WTC11 (cell line): ENCODE measurements at regions not wholly inside any gene's neighbourhood (a gene's known extent, or its start where the extent isn't known, plus 50 kb on each side); places are given as distances from the start of the nearest gene placed in this dataset.

ENCODE experiments used
- ATAC-seq: fragments of 200-7000 bp; cut with Tn5 transposase; 2 replicates; pipeline ENCODE4 v1.10.0; 2021; ENCODE audit warnings: mild to moderate bottlenecking, moderate library complexity
- CTCF ChIA-PET: fragments of 300-600 bp; sonication (Branson Sonifier 250); formaldehyde crosslinking; loops from one replicate; lab custom pipeline; 2021; ENCODE audit warnings: antibody characterized with exemption; lab: Charles Lee
- POLR2A ChIA-PET: fragments of 350-600 bp; sonication (Branson Sonifier 250); formaldehyde crosslinking; loops from one replicate; lab custom pipeline; 2021; ENCODE audit warnings: antibody characterized with exemption; lab: Charles Lee
- DNase-seq: peaks from one replicate; pipeline ENCODE4 v3.0.0; 2021; ENCODE audit warnings: low spot score
- H3K27ac Mint-ChIP-seq: 2 replicates; pipeline ENCODE4 v1.8.0; 2021; ENCODE audit warnings: mixed read lengths
- H3K27me3 Mint-ChIP-seq: 2 replicates; pipeline ENCODE4 v1.8.0; 2021; ENCODE audit warnings: low read depth, mild to moderate bottlenecking, moderate library complexity, mixed read lengths
- H3K36me3 Mint-ChIP-seq: 2 replicates; pipeline ENCODE4 v1.8.0; 2021; ENCODE audit warnings: mixed read lengths
- H3K4me1 Mint-ChIP-seq: 2 replicates; pipeline ENCODE4 v1.8.0; 2022; ENCODE audit warnings: mixed read lengths
- H3K4me3 Mint-ChIP-seq: 2 replicates; pipeline ENCODE4 v1.8.0; 2021; ENCODE audit warnings: mild to moderate bottlenecking, moderate library complexity, mixed read lengths
- H3K9me3 Mint-ChIP-seq: 2 replicates; pipeline ENCODE4 v1.8.0; 2021; ENCODE audit warnings: mixed read lengths
- ELF4 ChIP-seq: sonication (generic); formaldehyde crosslinking; IDR thresholded peaks from 2 replicates; pipeline ENCODE4 v1.8.1; 2022; ENCODE audit warnings: low read depth, mild to moderate bottlenecking, moderate library complexity, missing genetic modification reagents
- FOXP1 ChIP-seq: sonication (generic); formaldehyde crosslinking; IDR thresholded peaks from 2 replicates; pipeline ENCODE4 v1.8.0; 2022; ENCODE audit warnings: missing genetic modification reagents, mild to moderate bottlenecking, moderate library complexity, borderline replicate concordance
- HMGA2 ChIP-seq: fragments of 250-450 bp; sonication (Bioruptor Pico); IDR thresholded peaks from 2 replicates; pipeline ENCODE4 v1.4.0; 2021; ENCODE audit warnings: mild to moderate bottlenecking, moderate library complexity
- KAT7 ChIP-seq: sonication (generic); formaldehyde crosslinking; IDR thresholded peaks from 2 replicates; pipeline ENCODE4 v1.8.1; 2023; ENCODE audit warnings: missing genetic modification reagents, mild to moderate bottlenecking, borderline replicate concordance
- NFYB ChIP-seq: sonication (generic); formaldehyde crosslinking; conservative IDR thresholded peaks from 2 replicates; pipeline ENCODE4 v1.8.0; 2022; ENCODE audit warnings: low read depth, missing genetic modification reagents
- NR2C2 ChIP-seq: sonication (generic); formaldehyde crosslinking; IDR thresholded peaks from 2 replicates; pipeline ENCODE4 v1.8.0; 2022; ENCODE audit warnings: mild to moderate bottlenecking, missing genetic modification reagents
- RELA ChIP-seq: sonication (generic); formaldehyde crosslinking; IDR thresholded peaks from 2 replicates; pipeline ENCODE4 v1.8.1; 2022; ENCODE audit warnings: missing genetic modification reagents, mild to moderate bottlenecking, borderline replicate concordance
- SOX15 ChIP-seq: fragments of 250-450 bp; sonication (Bioruptor Pico); IDR thresholded peaks from 2 replicates; pipeline ENCODE4 v1.9.0; 2021; ENCODE audit warnings: mild to moderate bottlenecking
- TEAD1 ChIP-seq: sonication (generic); formaldehyde crosslinking; IDR thresholded peaks from 2 replicates; pipeline ENCODE4 v1.8.0; 2022; ENCODE audit warnings: mild to moderate bottlenecking, missing genetic modification reagents
- TEAD4 ChIP-seq: sonication (generic); formaldehyde crosslinking; IDR thresholded peaks from 2 replicates; pipeline ENCODE4 v1.8.0; 2022; ENCODE audit warnings: mild to moderate bottlenecking, missing genetic modification reagents
- ZNF219 ChIP-seq: sonication (generic); formaldehyde crosslinking; IDR thresholded peaks from 2 replicates; pipeline ENCODE4 v1.8.0; 2023; ENCODE audit warnings: missing genetic modification reagents, mild to moderate bottlenecking, borderline replicate concordance
- ZNF423 ChIP-seq: fragments of 250-450 bp; sonication (Bioruptor Pico); IDR thresholded peaks from 2 replicates; pipeline ENCODE4 v2.1.2; 2022; ENCODE audit warnings: mild to moderate bottlenecking, moderate library complexity
- TF ChIP-seq, protein P1 (sequence below): sonication (generic); formaldehyde crosslinking; conservative IDR thresholded peaks from 2 replicates; pipeline ENCODE4 v1.8.1; 2022; ENCODE audit warnings: mild to moderate bottlenecking, missing genetic modification reagents
- TF ChIP-seq, protein P2 (sequence below): fragments of 250-450 bp; sonication (Bioruptor Pico); IDR thresholded peaks from 2 replicates; pipeline ENCODE4 v1.9.0; 2021; ENCODE audit warnings: mild to moderate bottlenecking
- TF ChIP-seq, protein P3 (sequence below): sonication (generic); formaldehyde crosslinking; IDR thresholded peaks from 2 replicates; pipeline ENCODE4 v1.8.0; 2023; ENCODE audit warnings: mild to moderate bottlenecking, missing genetic modification reagents
- TF ChIP-seq, protein P4 (sequence below): sonication (generic); formaldehyde crosslinking; IDR thresholded peaks from 2 replicates; pipeline ENCODE4 v1.8.0; 2022; ENCODE audit warnings: mild to moderate bottlenecking, missing genetic modification reagents
- TF ChIP-seq, protein P5 (sequence below): sonication (generic); formaldehyde crosslinking; IDR thresholded peaks from 2 replicates; pipeline ENCODE4 v1.8.1; 2022; ENCODE audit warnings: missing genetic modification reagents, borderline replicate concordance
- TF ChIP-seq, protein P6 (sequence below): sonication (generic); formaldehyde crosslinking; IDR thresholded peaks from 2 replicates; pipeline ENCODE4 v1.8.0; 2023; ENCODE audit warnings: missing genetic modification reagents
- TF ChIP-seq, protein P7 (sequence below): sonication (generic); formaldehyde crosslinking; IDR thresholded peaks from 2 replicates; pipeline ENCODE4 v1.8.0; 2023; ENCODE audit warnings: missing genetic modification reagents, mild to moderate bottlenecking, borderline replicate concordance
- TF ChIP-seq, protein P8 (sequence below): sonication (generic); formaldehyde crosslinking; IDR thresholded peaks from 2 replicates; pipeline ENCODE4 v1.8.1; 2023; ENCODE audit warnings: mild to moderate bottlenecking, missing genetic modification reagents

DNA sequence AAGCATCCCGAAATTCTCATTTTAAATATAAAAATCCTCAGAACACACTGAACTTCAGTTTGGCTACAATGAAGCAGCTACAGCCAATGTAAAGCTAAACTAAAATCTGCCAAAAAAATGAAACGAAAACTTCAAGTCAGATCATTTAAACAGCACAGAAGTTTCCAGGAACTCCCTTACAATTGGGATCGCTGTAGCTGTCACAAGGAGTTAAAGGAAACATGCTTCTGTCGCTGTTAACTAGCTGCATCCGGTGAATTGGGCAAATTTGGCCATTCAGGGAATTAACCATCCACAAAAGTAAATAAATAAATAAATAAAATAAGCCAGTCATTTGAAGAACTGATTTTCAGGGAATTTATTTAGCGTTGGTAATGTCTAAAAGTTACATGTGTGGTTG, 77.0 kb upstream of the PEG3 start:
- Mint-ChIP-seq H3K27ac (no peak overlapping the region), H3K4me1 (no peaks in the 10 kb centered on the region), H3K27me3 (peaks cover 6% of the 10 kb centered on the region; the same call in 1 of the 2 replicates)

DNA sequence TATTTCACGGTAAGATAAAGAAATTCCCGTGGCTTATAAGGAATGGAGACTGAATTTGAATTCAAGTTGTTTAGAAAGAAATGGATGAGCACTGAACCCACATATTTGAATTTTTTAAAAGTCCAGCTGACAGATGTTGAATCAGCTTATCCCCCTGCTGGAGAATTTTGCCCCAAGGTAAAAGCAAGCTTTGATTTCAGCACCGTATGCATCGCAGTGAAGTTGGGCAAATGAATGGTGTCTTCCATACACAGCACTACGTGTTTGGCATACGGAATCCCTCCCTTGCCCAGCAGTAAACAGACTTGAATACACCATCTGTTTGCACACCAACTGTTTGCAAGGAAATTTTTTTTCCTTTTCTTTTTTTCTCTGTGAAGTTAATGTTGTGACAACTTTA, 77.5 kb upstream of the PEG3 start:
- peaks cover 5% of the 10 kb centered on the region; the same call in 1 of the 2 replicates for H3K27me3 Mint-ChIP-seq
- no peak overlapping the region for H3K4me3 Mint-ChIP-seq
- DNase-seq (no peak), ATAC-seq (no peak)
- CTCF ChIA-PET: no interaction called here
- H3K27ac Mint-ChIP-seq: no peak overlapping the region
- peaks cover 59% of the 10 kb centered on the region for H3K36me3 Mint-ChIP-seq
- POLR2A ChIA-PET: no interaction called here
- H3K4me1 Mint-ChIP-seq: no peaks in the 10 kb centered on the region
- TF ChIP-seq, protein P1, sequence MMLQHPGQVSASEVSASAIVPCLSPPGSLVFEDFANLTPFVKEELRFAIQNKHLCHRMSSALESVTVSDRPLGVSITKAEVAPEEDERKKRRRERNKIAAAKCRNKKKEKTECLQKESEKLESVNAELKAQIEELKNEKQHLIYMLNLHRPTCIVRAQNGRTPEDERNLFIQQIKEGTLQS (CRISPR knock-in tag): no peak
- TF ChIP-seq TEAD4 (CRISPR knock-in tag): no peak
- TF ChIP-seq, protein P2, sequence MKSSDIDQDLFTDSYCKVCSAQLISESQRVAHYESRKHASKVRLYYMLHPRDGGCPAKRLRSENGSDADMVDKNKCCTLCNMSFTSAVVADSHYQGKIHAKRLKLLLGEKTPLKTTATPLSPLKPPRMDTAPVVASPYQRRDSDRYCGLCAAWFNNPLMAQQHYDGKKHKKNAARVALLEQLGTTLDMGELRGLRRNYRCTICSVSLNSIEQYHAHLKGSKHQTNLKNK (CRISPR knock-in tag): no peak
- TF ChIP-seq NFYB (CRISPR knock-in tag): no peak
- TF ChIP-seq HMGA2 (CRISPR knock-in tag): no peak
- TF ChIP-seq RELA (CRISPR knock-in tag): no peak
- TF ChIP-seq KAT7 (CRISPR knock-in tag): no peak
- no peak for TF ChIP-seq ELF4 (CRISPR knock-in tag)
- TF ChIP-seq, protein P3, sequence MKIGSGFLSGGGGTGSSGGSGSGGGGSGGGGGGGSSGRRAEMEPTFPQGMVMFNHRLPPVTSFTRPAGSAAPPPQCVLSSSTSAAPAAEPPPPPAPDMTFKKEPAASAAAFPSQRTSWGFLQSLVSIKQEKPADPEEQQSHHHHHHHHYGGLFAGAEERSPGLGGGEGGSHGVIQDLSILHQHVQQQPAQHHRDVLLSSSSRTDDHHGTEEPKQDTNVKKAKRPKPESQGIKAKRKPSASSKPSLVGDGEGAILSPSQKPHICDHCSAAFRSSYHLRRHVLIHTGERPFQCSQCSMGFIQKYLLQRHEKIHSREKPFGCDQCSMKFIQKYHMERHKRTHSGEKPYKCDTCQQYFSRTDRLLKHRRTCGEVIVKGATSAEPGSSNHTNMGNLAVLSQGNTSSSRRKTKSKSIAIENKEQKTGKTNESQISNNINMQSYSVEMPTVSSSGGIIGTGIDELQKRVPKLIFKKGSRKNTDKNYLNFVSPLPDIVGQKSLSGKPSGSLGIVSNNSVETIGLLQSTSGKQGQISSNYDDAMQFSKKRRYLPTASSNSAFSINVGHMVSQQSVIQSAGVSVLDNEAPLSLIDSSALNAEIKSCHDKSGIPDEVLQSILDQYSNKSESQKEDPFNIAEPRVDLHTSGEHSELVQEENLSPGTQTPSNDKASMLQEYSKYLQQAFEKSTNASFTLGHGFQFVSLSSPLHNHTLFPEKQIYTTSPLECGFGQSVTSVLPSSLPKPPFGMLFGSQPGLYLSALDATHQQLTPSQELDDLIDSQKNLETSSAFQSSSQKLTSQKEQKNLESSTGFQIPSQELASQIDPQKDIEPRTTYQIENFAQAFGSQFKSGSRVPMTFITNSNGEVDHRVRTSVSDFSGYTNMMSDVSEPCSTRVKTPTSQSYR (CRISPR knock-in tag): no peak
- no peak for TF ChIP-seq NR2C2 (CRISPR knock-in tag)
- no peak for TF ChIP-seq ZNF219
- TF ChIP-seq, protein P4, sequence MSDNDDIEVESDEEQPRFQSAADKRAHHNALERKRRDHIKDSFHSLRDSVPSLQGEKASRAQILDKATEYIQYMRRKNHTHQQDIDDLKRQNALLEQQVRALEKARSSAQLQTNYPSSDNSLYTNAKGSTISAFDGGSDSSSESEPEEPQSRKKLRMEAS (CRISPR knock-in tag): no peak
- TF ChIP-seq SOX15: no peak
- no peak for TF ChIP-seq ZNF423 (CRISPR knock-in tag)
- TF ChIP-seq, protein P5, sequence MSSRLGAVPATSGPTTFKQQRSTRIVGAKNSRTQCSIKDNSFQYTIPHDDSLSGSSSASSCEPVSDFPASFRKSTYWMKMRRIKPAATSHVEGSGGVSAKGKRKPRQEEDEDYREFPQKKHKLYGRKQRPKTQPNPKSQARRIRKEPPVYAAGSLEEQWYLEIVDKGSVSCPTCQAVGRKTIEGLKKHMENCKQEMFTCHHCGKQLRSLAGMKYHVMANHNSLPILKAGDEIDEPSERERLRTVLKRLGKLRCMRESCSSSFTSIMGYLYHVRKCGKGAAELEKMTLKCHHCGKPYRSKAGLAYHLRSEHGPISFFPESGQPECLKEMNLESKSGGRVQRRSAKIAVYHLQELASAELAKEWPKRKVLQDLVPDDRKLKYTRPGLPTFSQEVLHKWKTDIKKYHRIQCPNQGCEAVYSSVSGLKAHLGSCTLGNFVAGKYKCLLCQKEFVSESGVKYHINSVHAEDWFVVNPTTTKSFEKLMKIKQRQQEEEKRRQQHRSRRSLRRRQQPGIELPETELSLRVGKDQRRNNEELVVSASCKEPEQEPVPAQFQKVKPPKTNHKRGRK: no peak
- H3K9me3 Mint-ChIP-seq: peaks cover 61% of the 10 kb centered on the region

More for the DNA sequence above, 77.0 kb upstream of the PEG3 start:
- TF ChIP-seq, protein P1 (CRISPR knock-in tag): no peak
- TF ChIP-seq FOXP1 (CRISPR knock-in tag) (no peak), TEAD1 (CRISPR knock-in tag) (no peak)
- TF ChIP-seq, protein P6, sequence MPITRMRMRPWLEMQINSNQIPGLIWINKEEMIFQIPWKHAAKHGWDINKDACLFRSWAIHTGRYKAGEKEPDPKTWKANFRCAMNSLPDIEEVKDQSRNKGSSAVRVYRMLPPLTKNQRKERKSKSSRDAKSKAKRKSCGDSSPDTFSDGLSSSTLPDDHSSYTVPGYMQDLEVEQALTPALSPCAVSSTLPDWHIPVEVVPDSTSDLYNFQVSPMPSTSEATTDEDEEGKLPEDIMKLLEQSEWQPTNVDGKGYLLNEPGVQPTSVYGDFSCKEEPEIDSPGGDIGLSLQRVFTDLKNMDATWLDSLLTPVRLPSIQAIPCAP (CRISPR knock-in tag): no peak
- TF ChIP-seq, protein P7, sequence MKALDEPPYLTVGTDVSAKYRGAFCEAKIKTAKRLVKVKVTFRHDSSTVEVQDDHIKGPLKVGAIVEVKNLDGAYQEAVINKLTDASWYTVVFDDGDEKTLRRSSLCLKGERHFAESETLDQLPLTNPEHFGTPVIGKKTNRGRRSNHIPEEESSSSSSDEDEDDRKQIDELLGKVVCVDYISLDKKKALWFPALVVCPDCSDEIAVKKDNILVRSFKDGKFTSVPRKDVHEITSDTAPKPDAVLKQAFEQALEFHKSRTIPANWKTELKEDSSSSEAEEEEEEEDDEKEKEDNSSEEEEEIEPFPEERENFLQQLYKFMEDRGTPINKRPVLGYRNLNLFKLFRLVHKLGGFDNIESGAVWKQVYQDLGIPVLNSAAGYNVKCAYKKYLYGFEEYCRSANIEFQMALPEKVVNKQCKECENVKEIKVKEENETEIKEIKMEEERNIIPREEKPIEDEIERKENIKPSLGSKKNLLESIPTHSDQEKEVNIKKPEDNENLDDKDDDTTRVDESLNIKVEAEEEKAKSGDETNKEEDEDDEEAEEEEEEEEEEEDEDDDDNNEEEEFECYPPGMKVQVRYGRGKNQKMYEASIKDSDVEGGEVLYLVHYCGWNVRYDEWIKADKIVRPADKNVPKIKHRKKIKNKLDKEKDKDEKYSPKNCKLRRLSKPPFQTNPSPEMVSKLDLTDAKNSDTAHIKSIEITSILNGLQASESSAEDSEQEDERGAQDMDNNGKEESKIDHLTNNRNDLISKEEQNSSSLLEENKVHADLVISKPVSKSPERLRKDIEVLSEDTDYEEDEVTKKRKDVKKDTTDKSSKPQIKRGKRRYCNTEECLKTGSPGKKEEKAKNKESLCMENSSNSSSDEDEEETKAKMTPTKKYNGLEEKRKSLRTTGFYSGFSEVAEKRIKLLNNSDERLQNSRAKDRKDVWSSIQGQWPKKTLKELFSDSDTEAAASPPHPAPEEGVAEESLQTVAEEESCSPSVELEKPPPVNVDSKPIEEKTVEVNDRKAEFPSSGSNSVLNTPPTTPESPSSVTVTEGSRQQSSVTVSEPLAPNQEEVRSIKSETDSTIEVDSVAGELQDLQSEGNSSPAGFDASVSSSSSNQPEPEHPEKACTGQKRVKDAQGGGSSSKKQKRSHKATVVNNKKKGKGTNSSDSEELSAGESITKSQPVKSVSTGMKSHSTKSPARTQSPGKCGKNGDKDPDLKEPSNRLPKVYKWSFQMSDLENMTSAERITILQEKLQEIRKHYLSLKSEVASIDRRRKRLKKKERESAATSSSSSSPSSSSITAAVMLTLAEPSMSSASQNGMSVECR (CRISPR knock-in tag): no peak
- TF ChIP-seq, protein P8, sequence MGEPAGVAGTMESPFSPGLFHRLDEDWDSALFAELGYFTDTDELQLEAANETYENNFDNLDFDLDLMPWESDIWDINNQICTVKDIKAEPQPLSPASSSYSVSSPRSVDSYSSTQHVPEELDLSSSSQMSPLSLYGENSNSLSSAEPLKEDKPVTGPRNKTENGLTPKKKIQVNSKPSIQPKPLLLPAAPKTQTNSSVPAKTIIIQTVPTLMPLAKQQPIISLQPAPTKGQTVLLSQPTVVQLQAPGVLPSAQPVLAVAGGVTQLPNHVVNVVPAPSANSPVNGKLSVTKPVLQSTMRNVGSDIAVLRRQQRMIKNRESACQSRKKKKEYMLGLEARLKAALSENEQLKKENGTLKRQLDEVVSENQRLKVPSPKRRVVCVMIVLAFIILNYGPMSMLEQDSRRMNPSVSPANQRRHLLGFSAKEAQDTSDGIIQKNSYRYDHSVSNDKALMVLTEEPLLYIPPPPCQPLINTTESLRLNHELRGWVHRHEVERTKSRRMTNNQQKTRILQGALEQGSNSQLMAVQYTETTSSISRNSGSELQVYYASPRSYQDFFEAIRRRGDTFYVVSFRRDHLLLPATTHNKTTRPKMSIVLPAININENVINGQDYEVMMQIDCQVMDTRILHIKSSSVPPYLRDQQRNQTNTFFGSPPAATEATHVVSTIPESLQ (CRISPR knock-in tag): no peak
- H3K4me3 Mint-ChIP-seq: no peak overlapping the region
- ChIA-PET POLR2A (no interaction called here), CTCF (no interaction called here)
- H3K9me3 Mint-ChIP-seq: peaks cover 63% of the 10 kb centered on the region
- DNase-seq (no peak), ATAC-seq (no peak)
- H3K36me3 Mint-ChIP-seq: peaks cover 60% of the 10 kb centered on the region
